ENCODE measurements at regions not wholly inside any gene's neighbourhood (a gene's known extent, or its start where the extent isn't known, plus 50 kb on each side); places are given as distances from the start of the nearest gene placed in this dataset.
"Not testable (repeated sequence)": the region's sequence is repeated elsewhere in the genome, so short reads cannot be mapped to it uniquely, and the experiment has no call there.

- DNase-seq (ENCODE audit: low spot score) = no peak
Observed at GRCh38 chr1:189774721-189775287, 702.9 kb downstream of the BRINP3 start.

GRCh38 chr1:189775343-189775742 is 702.3 kb downstream of the BRINP3 start:
- no peak for DNase-seq (ENCODE audit: low spot score)

GRCh38 chr1:189779034-189779433 is 698.6 kb downstream of the BRINP3 start:
- DNase-seq (ENCODE audit: low spot score) = no peak

- no peak for DNase-seq (ENCODE audit: low spot score)
Observed at GRCh38 chr1:189782295-189782694, 695.4 kb downstream of the BRINP3 start.

- DNase-seq (ENCODE audit: low spot score) = no peak
Observed at GRCh38 chr1:189783456-189783855, 694.2 kb downstream of the BRINP3 start.

- DNase-seq (ENCODE audit: low spot score) = no peak
Observed at GRCh38 chr1:189786761-189787160, 690.9 kb downstream of the BRINP3 start.

- no peak for DNase-seq (ENCODE audit: low spot score)
Observed at GRCh38 chr1:189787201-189787600, 690.5 kb downstream of the BRINP3 start.

GRCh38 chr1:189790335-189790734 is 687.3 kb downstream of the BRINP3 start:
- DNase-seq (ENCODE audit: low spot score) = no peak

- DNase-seq (ENCODE audit: low spot score) = no peak
Observed at GRCh38 chr1:189803364-189803763, 674.3 kb downstream of the BRINP3 start.

- DNase-seq (ENCODE audit: low spot score) = no peak
Observed at GRCh38 chr1:189804352-189804751, 673.3 kb downstream of the BRINP3 start.

- DNase-seq (ENCODE audit: low spot score) = no peak
Observed at GRCh38 chr1:189805735-189806134, 671.9 kb downstream of the BRINP3 start.

GRCh38 chr1:189810639-189811038 is 667.0 kb downstream of the BRINP3 start:
- DNase-seq (ENCODE audit: low spot score) = not testable (repeated sequence)

- no peak for DNase-seq (ENCODE audit: low spot score)
Observed at GRCh38 chr1:189811960-189812359, 665.7 kb downstream of the BRINP3 start.

GRCh38 chr1:189816558-189816957 is 661.1 kb downstream of the BRINP3 start:
- DNase-seq (ENCODE audit: low spot score) = no peak

- no peak for DNase-seq (ENCODE audit: low spot score)
Observed at GRCh38 chr1:189819751-189820150, 657.9 kb downstream of the BRINP3 start.

- no peak for DNase-seq (ENCODE audit: low spot score)
Observed at GRCh38 chr1:189821833-189822232, 655.8 kb downstream of the BRINP3 start.

- DNase-seq (ENCODE audit: low spot score) = no peak
Observed at GRCh38 chr1:189834813-189835212, 642.9 kb downstream of the BRINP3 start.

GRCh38 chr1:189847613-189848012 is 630.1 kb downstream of the BRINP3 start:
- no peak for DNase-seq (ENCODE audit: low spot score)

- no peak for DNase-seq (ENCODE audit: low spot score)
Observed at GRCh38 chr1:189851806-189852367, 625.8 kb downstream of the BRINP3 start.

GRCh38 chr1:189859385-189859977 is 618.2 kb downstream of the BRINP3 start:
- no peak for DNase-seq (ENCODE audit: low spot score)

GRCh38 chr1:189866606-189867005 is 611.1 kb downstream of the BRINP3 start:
- no peak for DNase-seq (ENCODE audit: low spot score)

GRCh38 chr1:189868021-189868420 is 609.6 kb downstream of the BRINP3 start:
- DNase-seq (ENCODE audit: low spot score) = no peak

- DNase-seq (ENCODE audit: low spot score) = no peak
Observed at GRCh38 chr1:189874715-189875435, 602.8 kb downstream of the BRINP3 start.

Measured in LoVo (cell line).